ENCODE measurements at regions not wholly inside any gene's neighbourhood (a gene's known extent, or its start where the extent isn't known, plus 50 kb on each side); places are given as distances from the start of the nearest gene placed in this dataset.
"Not testable (repeated sequence)": the region's sequence is repeated elsewhere in the genome, so short reads cannot be mapped to it uniquely, and the experiment has no call there.

DNA sequence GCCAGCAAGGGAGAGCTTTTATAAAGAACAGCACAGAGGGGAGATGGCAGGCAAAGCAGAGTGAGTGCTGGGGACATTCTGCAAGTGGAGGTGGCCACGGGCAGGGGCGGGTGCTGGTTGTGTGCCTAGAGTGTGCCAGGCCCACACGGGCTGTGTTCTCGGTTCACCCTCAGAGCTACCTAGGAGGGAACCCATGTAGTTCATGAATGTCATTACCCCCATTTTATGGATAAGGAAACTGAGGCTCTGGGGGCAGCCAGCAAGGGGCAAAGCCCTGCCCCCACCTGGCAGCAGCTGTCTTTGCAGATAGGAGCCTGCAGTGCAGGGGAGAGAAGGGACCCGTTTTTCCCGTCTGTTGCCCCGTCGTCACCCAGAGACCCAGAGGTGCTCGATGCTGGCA lies 85.2 kb upstream of the NCOR2 start:
- no peak for DNase-seq (ENCODE audit: low read depth in 2 of 2)

DNA sequence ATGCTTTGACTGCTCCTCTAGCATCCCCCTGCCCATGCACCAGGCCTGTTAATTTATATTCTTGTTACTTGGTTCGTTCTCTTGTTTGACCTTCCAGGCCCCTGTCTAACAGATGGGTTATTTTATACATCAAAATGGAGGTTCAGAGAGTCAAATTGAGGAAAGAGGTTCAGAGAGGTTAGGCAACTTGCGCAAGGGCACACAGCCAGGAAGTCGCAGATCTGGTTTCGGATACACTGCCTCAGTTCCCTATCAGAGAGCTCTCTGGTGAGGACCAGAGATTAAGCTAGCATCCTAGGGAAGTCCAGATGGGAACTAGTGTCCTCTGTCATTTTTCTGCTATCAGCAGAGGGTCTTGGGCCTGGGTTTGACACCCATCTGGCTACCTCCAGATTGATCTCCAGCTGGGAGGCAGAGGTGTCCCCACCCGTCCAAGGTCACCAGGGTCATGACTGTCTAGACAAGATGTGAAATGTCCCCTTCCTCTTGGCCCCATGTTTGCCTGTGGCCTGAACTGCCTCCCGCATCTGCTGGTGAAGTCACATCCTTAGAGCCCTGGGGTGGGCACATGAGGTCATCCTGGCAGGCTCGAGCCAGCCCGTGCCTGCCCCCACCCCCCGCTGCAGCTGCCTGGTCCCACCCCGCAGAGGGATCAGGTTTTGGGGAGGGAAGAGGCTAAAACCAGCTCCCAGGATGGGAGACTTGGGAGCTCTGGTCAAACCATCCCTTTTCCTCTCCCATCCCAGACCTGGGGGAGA lies 84.3 kb upstream of the NCOR2 start:
- DNase-seq (ENCODE audit: low read depth in 2 of 2): no peak

DNA sequence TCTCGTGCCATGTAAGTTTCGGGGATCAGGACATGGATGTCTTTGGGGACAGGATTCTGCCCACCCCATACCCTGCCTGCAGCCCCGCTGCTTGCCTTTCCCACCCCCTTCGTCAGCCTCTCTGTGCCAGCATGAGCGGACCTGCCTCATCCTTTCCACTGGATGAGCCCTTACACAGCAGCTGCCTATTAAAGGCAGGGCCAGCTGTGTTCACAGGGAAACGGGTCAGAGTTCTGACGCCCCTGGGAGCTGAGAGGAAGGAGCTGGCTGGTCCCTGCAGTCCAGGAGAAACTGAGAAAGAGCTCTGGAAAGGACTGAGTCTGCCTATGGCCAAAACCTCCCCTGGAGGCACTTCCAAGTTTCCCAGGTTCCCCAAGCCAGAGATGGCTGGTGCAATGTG lies 83.5 kb upstream of the NCOR2 start:
- DNase-seq (ENCODE audit: low read depth in 2 of 2): no peak

DNA sequence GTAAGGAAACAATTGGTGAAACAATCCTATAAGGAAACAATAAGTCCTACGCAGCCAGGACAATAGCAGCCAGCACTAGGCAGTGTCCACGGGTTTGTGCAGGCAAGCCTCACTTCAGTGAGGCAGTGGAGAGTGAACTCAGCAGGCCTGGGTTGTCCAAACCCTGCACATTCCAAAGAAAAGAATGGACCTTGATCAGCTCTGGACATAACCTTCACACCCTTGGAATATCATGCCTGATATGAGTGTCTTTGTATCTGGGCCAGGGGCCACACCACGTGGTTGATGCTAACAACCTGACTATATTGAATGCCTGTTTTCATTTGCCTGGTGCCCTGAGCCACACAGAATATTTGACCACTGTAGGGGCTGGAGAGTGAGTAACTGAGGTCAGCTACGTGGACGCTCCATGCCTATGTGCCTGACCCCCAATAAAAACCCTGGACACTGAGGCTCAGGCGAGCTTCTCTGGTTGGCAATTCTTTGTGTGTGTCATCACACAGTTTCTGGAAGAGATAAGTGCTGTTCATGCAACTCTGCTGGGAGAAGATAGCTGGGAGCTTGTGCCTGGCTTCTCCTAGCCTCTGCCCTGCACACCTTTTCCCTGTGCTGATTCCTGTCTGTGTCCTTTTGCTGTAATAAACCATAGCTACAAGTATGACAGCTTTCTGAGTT lies 81.4 kb upstream of the NCOR2 start:
- DNase-seq (ENCODE audit: low read depth in 2 of 2): no peak

DNA sequence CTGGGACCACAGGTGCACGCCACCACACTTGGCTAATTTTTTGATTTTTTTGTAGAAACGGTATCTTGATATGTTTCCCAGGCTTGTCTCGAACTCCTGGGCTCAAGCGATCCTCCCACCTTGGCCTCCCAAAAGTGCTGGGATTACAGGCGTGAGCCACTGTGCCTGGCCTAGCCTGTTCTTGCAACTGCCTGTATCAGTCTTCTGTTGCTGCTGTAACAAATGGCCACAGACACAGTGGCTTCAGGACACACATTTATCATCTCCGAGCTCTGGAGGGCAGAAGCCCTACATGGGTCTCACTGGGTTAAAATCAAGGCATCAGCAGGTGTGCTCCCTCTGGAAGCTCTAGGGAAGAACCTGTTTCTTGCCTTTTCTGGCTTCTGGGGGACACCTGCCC lies 79.9 kb upstream of the NCOR2 start:
- no peak for DNase-seq (ENCODE audit: low read depth in 2 of 2)

DNA sequence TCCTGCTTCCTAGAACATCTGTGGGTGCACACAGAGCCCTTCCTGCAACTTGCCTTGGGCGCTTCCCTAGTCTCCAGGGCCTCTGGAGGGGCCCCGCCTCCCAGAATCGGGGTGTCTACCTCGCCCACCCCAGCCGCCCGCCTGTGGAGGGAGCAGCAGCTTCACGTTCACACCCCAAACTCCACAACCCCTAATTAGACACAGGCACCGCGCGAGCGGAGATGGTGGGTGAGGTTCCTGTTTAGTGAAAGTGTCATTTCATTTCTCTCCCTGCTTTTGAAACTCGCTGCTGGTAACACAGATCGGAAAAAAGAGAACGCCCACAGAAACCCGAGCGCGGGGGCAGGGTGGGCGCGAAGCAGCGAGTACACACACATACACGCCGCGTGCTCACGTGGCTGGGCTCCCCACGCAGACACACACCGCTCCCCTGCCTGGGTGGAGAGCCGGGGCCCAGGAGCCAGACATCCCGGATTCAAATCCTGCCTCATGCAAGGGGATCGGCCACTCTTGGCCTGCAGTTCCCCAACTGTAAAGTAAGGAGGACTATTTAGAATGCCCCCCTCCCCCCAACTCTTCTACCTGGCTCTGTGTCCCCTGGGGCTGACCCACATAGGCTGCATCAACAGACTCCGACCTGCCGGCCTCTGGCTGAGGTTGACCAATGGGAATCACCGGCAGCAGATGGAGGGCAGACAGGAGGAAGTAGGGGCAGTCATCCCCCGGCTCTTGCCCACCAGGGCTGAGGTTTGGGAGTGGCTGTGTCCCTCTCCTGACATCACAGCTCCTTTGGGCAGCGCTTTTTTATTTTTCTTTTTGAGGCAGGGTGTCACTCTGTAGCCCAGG lies 79.2 kb upstream of the NCOR2 start:
- no peak for DNase-seq (ENCODE audit: low read depth in 2 of 2)

DNA sequence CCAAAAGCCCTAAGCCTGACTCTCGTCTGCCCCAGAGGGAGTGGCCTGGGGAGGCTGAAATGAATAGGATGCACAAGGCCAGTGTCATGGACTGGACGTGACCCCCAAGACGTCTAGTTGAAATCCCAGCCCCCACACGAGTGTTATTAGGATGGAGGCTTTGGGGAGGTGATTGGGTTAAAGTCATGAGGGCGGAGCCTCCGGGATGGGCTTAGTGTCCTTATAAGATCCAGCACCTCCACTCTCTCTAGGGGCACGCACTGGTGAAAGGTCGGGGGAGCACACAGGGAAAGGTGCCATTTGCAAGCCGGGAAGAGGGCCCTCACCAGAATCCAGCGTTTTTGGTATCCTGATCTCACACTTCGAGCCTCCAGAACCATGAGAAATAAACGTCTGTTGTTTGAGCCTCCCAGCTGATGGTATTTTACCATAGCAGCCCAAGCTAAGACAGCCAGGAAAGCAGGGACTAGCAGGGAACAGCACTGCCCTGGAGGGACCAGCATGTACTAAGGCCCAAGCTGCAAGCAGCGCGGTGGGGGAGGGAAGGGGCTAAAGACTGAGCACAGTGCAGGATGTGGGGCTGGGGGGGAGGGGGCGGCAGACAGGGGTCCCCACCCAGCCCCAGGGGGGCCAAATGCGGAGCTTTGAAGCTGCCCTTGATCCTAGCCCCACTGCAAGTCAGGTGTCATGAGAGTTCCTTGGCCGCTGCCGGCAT lies 78.3 kb upstream of the NCOR2 start:
- DNase-seq (ENCODE audit: low read depth in 2 of 2): no peak

DNA sequence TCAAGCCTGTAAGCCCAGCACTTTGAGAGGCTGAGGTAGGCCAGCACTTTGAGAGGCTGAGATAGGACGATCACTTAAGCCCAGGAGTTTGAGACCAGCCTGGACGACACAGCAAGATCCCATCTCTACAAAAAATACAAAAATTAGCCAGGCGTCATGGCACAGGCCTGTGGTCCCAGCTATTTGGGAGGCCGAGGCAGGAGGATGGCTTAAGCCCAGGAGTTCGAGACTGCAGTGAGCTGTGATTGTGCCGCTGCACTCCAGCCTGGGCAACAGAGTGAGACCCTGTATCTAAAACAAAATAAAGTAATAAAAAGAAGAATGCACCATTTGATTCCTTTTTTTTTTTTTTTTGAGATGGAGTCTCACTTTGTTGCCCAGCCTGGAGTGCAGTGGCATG lies 76.4 kb upstream of the NCOR2 start:
- not testable (repeated sequence) for DNase-seq (ENCODE audit: low read depth in 2 of 2)

DNA sequence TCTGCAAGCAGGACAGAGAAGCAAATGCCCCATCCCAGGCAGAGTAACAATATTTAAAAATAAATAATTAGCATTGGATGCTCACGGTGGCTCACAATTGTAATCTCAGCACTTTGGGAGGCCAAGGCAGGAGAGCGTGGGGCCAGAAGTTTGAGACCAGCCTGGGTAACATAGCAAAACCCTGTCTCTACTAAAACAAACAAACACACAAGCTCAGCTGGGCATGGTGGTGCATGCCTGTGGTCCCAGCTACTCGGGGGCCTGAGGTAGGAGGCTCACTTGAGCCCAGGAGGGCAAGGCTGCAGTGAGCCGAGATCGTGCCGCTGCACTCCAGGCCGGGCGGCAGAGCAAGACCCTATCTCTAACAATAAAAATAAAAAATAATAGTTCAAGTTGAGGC lies 74.7 kb upstream of the NCOR2 start:
- no peak for DNase-seq (ENCODE audit: low read depth in 2 of 2)

DNA sequence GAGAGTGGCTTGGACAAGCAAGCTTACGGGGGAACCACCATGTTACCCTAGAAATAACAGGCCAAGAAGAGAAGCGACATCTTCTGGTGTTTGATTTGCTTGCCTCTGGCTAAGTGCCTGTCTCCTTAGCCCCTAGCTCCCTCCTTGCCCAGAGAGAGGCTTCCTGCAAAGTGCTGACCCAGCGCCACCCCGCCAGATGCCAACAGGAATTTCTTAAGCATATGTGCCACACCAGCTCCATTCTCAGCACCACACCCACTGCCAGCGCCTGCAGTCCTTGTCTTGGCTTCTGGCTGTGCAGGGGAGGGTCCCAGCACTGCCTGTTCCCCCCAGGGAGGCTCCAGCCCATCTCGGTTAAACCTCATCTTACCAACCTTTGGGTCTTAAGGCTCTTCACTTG lies 74.2 kb upstream of the NCOR2 start:
- DNase-seq (ENCODE audit: low read depth in 2 of 2): no peak

DNA sequence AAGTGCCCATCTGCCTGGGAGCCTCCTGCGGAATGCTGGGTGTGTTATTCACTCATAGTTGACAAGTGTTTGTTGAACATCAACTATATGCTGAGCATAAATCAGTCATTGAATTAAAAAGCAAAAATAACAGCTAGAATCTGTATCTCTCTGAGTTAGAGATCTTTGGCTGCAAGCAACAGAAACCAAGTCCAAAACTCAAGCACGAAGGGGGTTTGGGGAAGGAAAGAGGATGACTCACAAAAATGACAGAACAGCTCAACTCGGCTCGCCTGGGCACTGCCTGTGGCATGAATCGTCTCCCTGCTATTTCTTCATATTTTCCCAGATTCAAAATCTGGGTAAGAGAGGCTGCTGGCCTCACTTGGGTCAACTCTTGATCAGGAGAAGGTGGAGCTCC lies 72.6 kb upstream of the NCOR2 start:
- DNase-seq (ENCODE audit: low read depth in 2 of 2): no peak

DNA sequence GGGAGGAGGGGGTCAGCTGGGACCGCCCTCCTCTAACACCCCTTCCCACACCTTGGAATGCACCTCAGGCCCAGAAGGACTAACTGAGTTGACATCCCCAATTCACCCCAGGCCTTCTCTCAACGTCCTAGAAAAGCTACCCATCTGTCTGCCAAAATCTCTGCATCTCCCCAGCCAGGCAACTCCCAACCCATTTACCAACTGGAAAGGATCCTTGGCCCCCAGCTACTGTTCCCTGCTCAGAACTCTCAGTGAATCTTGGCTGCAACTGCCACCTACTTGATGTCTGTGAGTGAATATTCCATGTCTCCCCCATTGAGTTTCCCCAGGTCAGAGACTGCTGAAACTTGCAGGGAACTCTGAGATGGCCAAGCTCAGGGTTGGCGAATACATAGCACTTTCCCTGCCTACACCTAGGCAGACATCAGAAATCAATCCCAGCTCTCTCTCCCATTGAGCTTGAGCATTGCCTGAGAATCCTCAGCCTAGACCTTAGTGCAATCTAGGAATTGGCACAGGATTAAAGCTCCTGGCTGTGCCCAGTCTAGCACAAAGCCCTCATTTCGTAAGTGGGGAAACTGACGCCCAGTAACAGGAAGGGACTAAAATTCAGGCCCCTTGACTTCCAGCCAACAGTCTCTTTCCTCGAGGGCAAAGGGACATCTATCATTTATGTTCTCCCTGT lies 71.9 kb upstream of the NCOR2 start:
- no peak for DNase-seq (ENCODE audit: low read depth in 2 of 2)

DNA sequence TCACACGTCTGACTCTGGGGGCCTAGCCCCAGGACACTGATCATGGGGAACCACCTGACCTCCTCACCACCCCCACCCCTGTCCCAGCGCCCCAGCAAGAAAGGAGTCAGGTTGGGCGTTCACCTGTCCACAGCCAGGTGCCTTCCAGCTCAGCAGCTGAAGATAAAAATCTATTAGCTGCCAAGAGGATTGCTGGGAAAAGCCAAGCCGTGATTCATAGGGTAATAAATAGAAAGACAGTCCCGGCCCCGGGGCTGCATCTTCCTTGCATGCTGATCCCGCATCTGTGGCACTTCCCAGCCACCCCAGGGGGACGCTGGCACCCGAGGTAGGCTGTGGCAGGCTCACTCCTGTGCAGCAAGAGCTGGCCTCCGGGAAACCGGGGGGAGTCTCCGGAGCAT lies 70.2 kb upstream of the NCOR2 start:
- DNase-seq (ENCODE audit: low read depth in 2 of 2): no peak

DNA sequence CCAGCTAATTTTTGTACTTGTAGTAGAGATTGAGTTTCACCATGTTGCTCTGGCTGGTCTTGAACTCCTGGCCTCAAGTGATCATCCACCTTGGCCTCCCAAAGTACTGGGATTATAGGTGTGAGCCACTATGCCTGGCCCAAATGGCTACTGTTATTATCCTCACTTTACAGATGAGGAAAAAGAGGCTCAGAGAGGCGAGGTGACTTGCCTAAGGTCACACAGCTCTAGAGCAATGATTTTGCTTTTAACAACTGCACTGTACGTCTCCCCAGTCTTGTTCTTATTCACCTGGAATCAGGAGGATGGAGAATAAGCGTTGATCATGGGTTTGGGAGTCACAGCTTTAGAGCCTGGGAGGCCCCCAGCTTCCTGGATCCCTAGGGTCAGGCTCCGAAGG lies 69.8 kb upstream of the NCOR2 start:
- DNase-seq (ENCODE audit: low read depth in 2 of 2): no peak

DNA sequence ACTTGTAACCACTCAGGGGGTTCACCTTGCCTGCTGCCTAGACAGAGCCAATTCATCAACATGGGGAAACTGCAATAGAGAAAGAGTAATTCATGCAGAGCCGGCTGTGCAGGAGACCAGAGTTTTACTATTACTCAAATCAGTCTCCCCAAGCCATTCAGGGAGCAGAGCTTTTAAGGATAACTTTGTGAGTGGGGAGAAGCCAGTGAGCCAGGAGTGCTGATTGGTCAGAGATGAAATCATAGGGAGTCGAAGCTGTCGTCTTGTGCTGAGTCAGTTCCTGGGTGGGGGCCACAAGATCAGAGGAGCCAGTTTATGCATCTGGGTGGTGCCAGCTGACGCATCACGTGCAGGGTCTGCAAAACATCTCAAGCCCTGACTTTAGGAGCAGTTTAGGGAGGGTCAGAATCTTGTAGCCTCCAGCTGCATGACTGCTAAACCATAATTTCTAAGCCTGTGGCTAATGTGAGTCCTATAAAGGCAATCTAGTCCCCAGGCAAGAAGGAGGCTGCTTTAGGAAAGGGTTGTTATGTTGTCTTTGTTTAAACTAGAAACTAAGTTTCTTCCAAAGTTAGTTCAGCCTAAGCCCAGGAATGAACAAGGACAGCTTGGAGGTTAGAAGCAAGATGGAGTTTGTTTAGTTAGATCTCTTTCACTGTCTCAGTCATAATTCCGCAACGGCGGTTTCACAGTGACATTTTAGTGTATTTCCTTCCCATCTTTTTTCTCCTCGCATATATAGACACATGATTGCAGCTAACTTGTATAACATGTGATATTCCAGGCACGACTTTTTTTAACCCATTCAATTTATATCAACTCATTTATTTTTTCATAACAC lies 68.9 kb upstream of the NCOR2 start:
- peak in 1 of 2 donors; percentile 9 for DNase-seq (ENCODE audit: low read depth in 2 of 2)

DNA sequence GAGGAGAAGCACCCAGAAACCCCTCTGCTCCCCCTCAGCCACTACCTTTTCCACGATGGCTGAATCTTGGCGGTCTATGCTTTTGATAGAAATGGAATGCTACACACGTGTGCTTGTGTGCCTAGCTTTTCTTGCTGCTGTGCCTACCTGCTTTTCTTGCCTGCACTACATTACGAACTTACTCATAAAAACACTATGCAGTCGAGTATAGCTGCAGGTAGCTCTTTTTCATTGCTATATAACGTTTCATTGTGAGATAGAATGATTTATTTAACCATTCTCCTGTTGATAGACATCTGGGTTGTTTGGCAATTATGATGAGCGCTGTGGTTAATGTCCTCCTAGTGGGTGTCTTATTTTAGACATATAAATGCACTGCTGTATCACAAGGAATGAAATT lies 67.9 kb upstream of the NCOR2 start:
- no peak for DNase-seq (ENCODE audit: low read depth in 2 of 2)

DNA sequence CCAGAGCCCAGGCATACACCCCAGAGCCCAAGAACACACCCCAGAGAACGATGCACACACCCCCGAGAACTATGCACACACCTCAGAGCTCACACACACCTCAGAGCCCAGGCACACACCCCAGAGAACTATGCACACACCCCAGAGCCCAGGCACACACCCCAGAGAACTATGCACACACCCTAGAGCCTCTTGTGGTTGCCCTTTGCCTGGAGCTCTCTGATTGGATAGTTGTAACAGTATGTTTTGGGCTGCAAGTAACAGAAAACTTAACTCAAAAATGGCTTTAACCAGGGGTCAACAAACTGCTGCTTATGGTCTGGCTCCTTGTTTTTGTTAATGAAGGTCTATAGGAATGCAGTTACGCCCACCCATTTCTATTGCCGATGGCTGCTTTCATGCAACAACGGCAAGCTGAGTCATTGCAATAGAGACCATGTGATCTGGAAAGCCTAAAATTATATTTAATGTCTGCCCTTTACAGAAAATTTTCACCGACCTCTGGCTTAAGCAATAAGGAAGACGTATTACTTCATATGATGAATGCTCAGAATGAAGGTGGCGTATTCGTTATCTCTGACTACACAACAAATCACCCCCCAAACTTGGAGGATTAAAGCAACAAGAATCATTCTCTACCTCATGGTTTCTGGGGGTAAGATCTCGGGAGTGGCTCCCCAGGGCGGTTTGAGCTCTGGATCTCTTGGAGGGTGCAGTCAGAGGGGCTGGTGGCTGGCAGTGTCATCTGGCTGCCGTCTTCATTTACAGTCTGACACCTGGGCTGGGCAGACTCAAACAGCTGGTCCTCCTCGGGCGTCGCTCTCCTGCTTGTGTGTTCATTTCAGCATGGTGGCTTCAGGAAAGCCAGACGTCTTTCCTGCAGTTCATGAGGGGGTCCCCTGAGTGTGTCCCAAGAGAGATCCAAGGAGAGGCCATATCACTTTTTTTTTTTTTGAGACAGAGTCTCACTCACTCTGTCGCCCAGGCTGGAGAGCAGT lies 66.3 kb upstream of the NCOR2 start:
- no peak for DNase-seq (ENCODE audit: low read depth in 2 of 2)

DNA sequence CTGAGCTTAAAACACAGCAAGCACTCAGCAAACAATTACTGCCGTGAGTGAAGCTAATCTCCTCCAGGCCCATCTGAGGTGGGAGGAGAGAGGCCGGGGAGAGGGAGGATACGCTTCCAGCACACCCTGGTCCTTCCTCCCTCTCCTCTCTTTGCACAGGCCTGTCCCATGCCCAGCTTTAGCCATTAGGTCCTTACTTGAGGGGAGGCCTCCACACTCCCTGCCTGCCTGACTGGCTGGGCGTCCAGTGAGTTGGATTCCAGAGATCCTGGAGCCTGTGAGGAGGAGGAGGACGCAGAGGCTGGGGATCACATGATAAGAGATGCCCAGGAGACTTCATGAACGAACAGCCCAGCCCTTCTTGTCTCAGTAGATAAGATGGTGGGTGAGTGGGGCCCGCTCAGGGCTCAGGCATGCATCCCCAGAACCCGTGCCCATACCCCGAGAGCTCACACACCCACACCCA lies 65.1 kb upstream of the NCOR2 start:
- DNase-seq (ENCODE audit: low read depth in 2 of 2): no peak

DNA sequence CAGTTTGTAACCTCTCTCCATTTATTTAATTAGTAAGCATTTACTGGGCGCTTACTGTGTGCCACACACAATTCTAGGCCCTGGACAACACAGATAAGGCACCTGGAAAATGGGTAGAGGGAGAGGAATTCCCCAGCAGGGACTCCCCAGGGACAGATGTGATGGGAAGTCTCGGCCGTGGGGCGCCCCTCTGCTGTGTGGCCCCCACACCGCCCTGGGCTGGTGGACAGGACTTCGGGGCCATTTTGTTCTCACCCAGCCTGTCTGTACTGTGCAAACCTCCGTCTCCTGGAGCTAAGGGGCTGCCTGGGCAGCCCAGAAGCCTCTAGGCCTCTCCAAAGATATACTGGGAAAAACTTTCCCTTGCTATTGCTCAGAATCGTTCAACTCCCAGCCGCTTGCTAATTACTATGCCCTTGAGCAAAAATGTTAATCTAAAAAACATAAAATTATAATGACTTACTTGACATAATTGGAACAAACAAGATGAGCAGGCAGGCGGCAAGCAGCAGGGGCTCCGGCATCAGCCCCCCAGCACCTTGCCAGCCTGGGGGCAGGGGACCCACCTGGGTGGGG lies 64.4 kb upstream of the NCOR2 start:
- DNase-seq (ENCODE audit: low read depth in 2 of 2): no peak
